ENCODE measurements at regions not wholly inside any gene's neighbourhood (a gene's known extent, or its start where the extent isn't known, plus 50 kb on each side); places are given as distances from the start of the nearest gene placed in this dataset.

GRCh38 chr16:82541103-82541502, 85.7 kb upstream of the CDH13 start:
- no peak for DNase-seq
- ATAC-seq (ENCODE audit: low read depth): no peak
- Histone ChIP-seq H3K14ac (replicated peaks; ENCODE audit: low read depth, low read length) (no peak overlapping the region), H3K18ac (ENCODE audit: low read depth, low read length) (no peak overlapping the region), H3K27ac (ENCODE audit: insufficient read depth, low read length) (no peak overlapping the region), H3K9me3 (ENCODE audit: control insufficient read depth, insufficient read depth, low read length) (no peaks in the 10 kb centered on the region), H3K4me3 (ENCODE audit: insufficient read depth, low read depth, low read length) (no peak overlapping the region), H4K5ac (ENCODE audit: low read depth, low read length) (no peak overlapping the region), H3K4me1 (ENCODE audit: control insufficient read depth, insufficient read depth, low read length) (no peaks in the 10 kb centered on the region), H2AK9ac (replicated peaks; ENCODE audit: low read depth, low read length, poor library complexity) (no peak overlapping the region), H3K9me1 (ENCODE audit: insufficient read depth, low read length) (no peaks in the 10 kb centered on the region), H2AFZ (replicated peaks; ENCODE audit: low read length, poor library complexity) (no peak overlapping the region), H2BK120ac (ENCODE audit: low read depth, low read length) (no peak overlapping the region), H2BK20ac (ENCODE audit: low read depth, low read length) (no peak overlapping the region), H2AK5ac (ENCODE audit: low read depth, low read length) (no peak overlapping the region), H4K8ac (ENCODE audit: low read depth in 2 of 2, low read length in 2 of 2) (no peak overlapping the region), H3K36me3 (ENCODE audit: control insufficient read depth, insufficient read depth, low read length) (no peaks in the 10 kb centered on the region), H3K4me2 (ENCODE audit: low read depth, low read length) (no peak overlapping the region), H2BK5ac (ENCODE audit: low read depth, low read length, poor library complexity, severe bottlenecking) (no peak overlapping the region), H4K91ac (ENCODE audit: insufficient read depth, low read depth, low read length) (no peak overlapping the region), H3K79me1 (ENCODE audit: low read depth in 1 of 2, low read length in 2 of 2) (no peaks in the 10 kb centered on the region), H4K20me1 (ENCODE audit: insufficient read depth, low read length) (no peaks in the 10 kb centered on the region), H3K56ac (ENCODE audit: extremely low read depth, insufficient read depth, low read length) (no peak overlapping the region), H3K23ac (ENCODE audit: low read depth, low read length) (no peak overlapping the region), H2BK15ac (ENCODE audit: low read depth, low read length) (no peak overlapping the region), H3K4ac (ENCODE audit: low read depth, low read length) (no peak overlapping the region), H3K27me3 (ENCODE audit: control insufficient read depth, insufficient read depth, low read length) (peaks cover 3% of the 10 kb centered on the region), H3K9ac (ENCODE audit: low read depth, low read length) (no peak overlapping the region)
- intact Hi-C loops (cut with micrococcal nuclease): no loop called here
- 88% methylated on average over 1 of the region's 5 CpGs; no CpG with 5 or more reads in 1 of the 2 experiments for WGBS, 2 experiments (ENCODE audit: extremely low coverage in 2 of 2, insufficient read length in 1 of 2)
- ChIA-PET POLR2A (ENCODE audit: unreplicated experiment) (no interaction called here), CTCF (interaction anchor here (1.4 kb wide), 1 partner anchor 84 kb away, joined by 3 read pairs; no protein-coding TSS in a partner anchor)
- TF ChIP-seq FOS (IDR thresholded peaks at IDR 0.05; ENCODE audit: low read depth, low read length): no peak
- no peak for TF ChIP-seq MAFK (IDR thresholded peaks at IDR 0.05; ENCODE audit: low read depth, low read length)
- no peak for TF ChIP-seq RCOR1 (IDR thresholded peaks at IDR 0.05; ENCODE audit: insufficient replicate concordance, low read length)
- TF ChIP-seq, protein P1, sequence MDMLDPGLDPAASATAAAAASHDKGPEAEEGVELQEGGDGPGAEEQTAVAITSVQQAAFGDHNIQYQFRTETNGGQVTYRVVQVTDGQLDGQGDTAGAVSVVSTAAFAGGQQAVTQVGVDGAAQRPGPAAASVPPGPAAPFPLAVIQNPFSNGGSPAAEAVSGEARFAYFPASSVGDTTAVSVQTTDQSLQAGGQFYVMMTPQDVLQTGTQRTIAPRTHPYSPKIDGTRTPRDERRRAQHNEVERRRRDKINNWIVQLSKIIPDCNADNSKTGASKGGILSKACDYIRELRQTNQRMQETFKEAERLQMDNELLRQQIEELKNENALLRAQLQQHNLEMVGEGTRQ (IDR thresholded peaks at IDR 0.05; ENCODE audit: low read depth, low read length): no peak
- no peak for TF ChIP-seq SMC3 (IDR thresholded peaks at IDR 0.05; ENCODE audit: low read depth, low read length)
- no peak for TF ChIP-seq RAD21 (IDR thresholded peaks at IDR 0.05; ENCODE audit: low read length)
- no peak for TF ChIP-seq RFX5 (IDR thresholded peaks at IDR 0.05; ENCODE audit: low read depth, low read length)
- no peak for TF ChIP-seq POLR2A (IDR thresholded peaks at IDR 0.05; ENCODE audit: low read depth, low read length)
- no peak for TF ChIP-seq CHD1 (IDR thresholded peaks at IDR 0.05; ENCODE audit: low read depth, low read length)
- no peak for TF ChIP-seq CTCF (conservative IDR thresholded peaks at IDR 0.05; ENCODE audit: low read depth, low read length)
- TF ChIP-seq CEBPB (IDR thresholded peaks at IDR 0.05; ENCODE audit: low read depth, low read length): no peak
- TF ChIP-seq, protein P2, sequence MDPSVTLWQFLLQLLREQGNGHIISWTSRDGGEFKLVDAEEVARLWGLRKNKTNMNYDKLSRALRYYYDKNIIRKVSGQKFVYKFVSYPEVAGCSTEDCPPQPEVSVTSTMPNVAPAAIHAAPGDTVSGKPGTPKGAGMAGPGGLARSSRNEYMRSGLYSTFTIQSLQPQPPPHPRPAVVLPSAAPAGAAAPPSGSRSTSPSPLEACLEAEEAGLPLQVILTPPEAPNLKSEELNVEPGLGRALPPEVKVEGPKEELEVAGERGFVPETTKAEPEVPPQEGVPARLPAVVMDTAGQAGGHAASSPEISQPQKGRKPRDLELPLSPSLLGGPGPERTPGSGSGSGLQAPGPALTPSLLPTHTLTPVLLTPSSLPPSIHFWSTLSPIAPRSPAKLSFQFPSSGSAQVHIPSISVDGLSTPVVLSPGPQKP (IDR thresholded peaks at IDR 0.05; ENCODE audit: borderline replicate concordance, low read depth, low read length): no peak
- no peak for TF ChIP-seq BHLHE40 (IDR thresholded peaks at IDR 0.05; ENCODE audit: low read depth, low read length)
- TF ChIP-seq MAZ (IDR thresholded peaks at IDR 0.05; ENCODE audit: borderline replicate concordance, low read depth, low read length): no peak
- TF ChIP-seq MXI1 (IDR thresholded peaks at IDR 0.05; ENCODE audit: borderline replicate concordance, low read depth, low read length): no peak
- TF ChIP-seq NFE2L2 (IDR thresholded peaks at IDR 0.05; ENCODE audit: low read depth, low read length): no peak
- in situ Hi-C loops (cut with MboI; ENCODE audit: low sequenced_read_pairs): no loop called here
- dilution Hi-C loops (cut with HindIII; ENCODE audit: low sequenced_read_pairs, unreplicated experiment): no loop called here
- no TSS peak for BruUV-seq (replicated peaks)
